SK-N-SH treated with all-trans-retinoic acid at 6 μM for 48 hours (cell line): ENCODE measurements at regions not wholly inside any gene's neighbourhood (a gene's known extent, or its start where the extent isn't known, plus 50 kb on each side); places are given as distances from the start of the nearest gene placed in this dataset.

Source experiments
- ATAC-seq: fragments of 200-7000 bp; cut with Tn5 transposase; 3 replicates; pipeline ENCODE4 v1.9.1; 2020; ENCODE audit warnings: mild to moderate bottlenecking, moderate library complexity
- BACH2 ChIP-seq: fragments of 250-450 bp; sonication (Bioruptor Pico); IDR thresholded peaks from 2 replicates; pipeline ENCODE4 v1.9.0; 2021; ENCODE audit warnings: mild to moderate bottlenecking, borderline replicate concordance
- CREB5 ChIP-seq: fragments of 250-450 bp; sonication (Bioruptor Pico); IDR thresholded peaks from 2 replicates; pipeline ENCODE4 v1.5.1; 2020; ENCODE audit warnings: low read depth, mild to moderate bottlenecking, moderate library complexity
- ESRRG ChIP-seq: fragments of 250-450 bp; sonication (Bioruptor Pico); IDR thresholded peaks from 2 replicates; pipeline ENCODE4 v1.6.1; 2021; ENCODE audit warnings: mild to moderate bottlenecking
- GLIS3 ChIP-seq: fragments of 250-450 bp; sonication (Bioruptor Pico); IDR thresholded peaks from 2 replicates; pipeline ENCODE4 v1.5.0; 2020; ENCODE audit warnings: mild to moderate bottlenecking, moderate library complexity
- ISL1 ChIP-seq: fragments of 250-450 bp; sonication (Bioruptor Pico); IDR thresholded peaks from 2 replicates; pipeline ENCODE4 v2.1.2; 2022; ENCODE audit warnings: mild to moderate bottlenecking, moderate library complexity
- OSR1 ChIP-seq: fragments of 250-450 bp; sonication (Bioruptor Pico); IDR thresholded peaks from 2 replicates; pipeline ENCODE4 v1.8.0; 2022; ENCODE audit warnings: moderate library complexity, mild to moderate bottlenecking, inconsistent platforms
- PATZ1 ChIP-seq: fragments of 250-450 bp; sonication (Bioruptor Pico); IDR thresholded peaks from 2 replicates; pipeline ENCODE4 v1.8.0; 2020; ENCODE audit warnings: mild to moderate bottlenecking, moderate library complexity, borderline replicate concordance
- POU6F1 ChIP-seq: fragments of 250-450 bp; sonication (Bioruptor Pico); IDR thresholded peaks from 2 replicates; pipeline ENCODE4 v1.8.0; 2021; ENCODE audit warnings: low read depth, mild to moderate bottlenecking, moderate library complexity, borderline replicate concordance
- PPARA ChIP-seq: fragments of 250-450 bp; sonication (Bioruptor Pico); IDR thresholded peaks from 2 replicates; pipeline ENCODE4 v1.5.0; 2020; ENCODE audit warnings: mild to moderate bottlenecking, borderline replicate concordance
- RARB ChIP-seq: fragments of 250-450 bp; sonication (Bioruptor Pico); IDR thresholded peaks from 2 replicates; pipeline ENCODE4 v1.8.0; 2021; ENCODE audit warnings: mild to moderate bottlenecking, moderate library complexity
- TCF4 ChIP-seq: fragments of 250-450 bp; sonication (Bioruptor Pico); IDR thresholded peaks from 2 replicates; pipeline ENCODE4 v1.8.0; 2021; ENCODE audit warnings: mild to moderate bottlenecking, moderate library complexity, borderline replicate concordance
- TOX ChIP-seq: fragments of 250-450 bp; sonication (Bioruptor Pico); IDR thresholded peaks from 2 replicates; pipeline ENCODE4 v1.8.0; 2021; ENCODE audit warnings: mild to moderate bottlenecking, moderate library complexity, borderline replicate concordance
- TSHZ2 ChIP-seq: fragments of 250-450 bp; sonication (Bioruptor Pico); IDR thresholded peaks from 2 replicates; pipeline ENCODE4 v1.5.0; 2020; ENCODE audit warnings: mild to moderate bottlenecking, moderate library complexity
- ZC3H10 ChIP-seq: fragments of 250-450 bp; sonication (Bioruptor Pico); IDR thresholded peaks from 2 replicates; pipeline ENCODE4 v1.5.1; 2021; ENCODE audit warnings: mild to moderate bottlenecking, moderate library complexity
- ZFP3 ChIP-seq: fragments of 250-450 bp; sonication (Bioruptor Pico); IDR thresholded peaks from 2 replicates; pipeline ENCODE4 v1.5.0; 2020; ENCODE audit warnings: mild to moderate bottlenecking, moderate library complexity
- ZNF565 ChIP-seq: fragments of 450-650 bp; formaldehyde crosslinking; conservative IDR thresholded peaks from 2 replicates; pipeline ENCODE4 v1.5.0; 2020; ENCODE audit warnings: low read depth, mild to moderate bottlenecking, moderate library complexity
- ZNF70 ChIP-seq: fragments of 450-650 bp; formaldehyde crosslinking; IDR thresholded peaks from 2 replicates; pipeline ENCODE4 v1.5.0; 2020; ENCODE audit warnings: mild to moderate bottlenecking, moderate library complexity
- ZNF8 ChIP-seq: fragments of 450-650 bp; formaldehyde crosslinking; IDR thresholded peaks from 2 replicates; pipeline ENCODE4 v1.5.0; 2020; ENCODE audit warnings: mild to moderate bottlenecking, moderate library complexity

GRCh38 chr14:36424478-36425102 lies 95.4 kb downstream of the NKX2-1 start:
- ATAC-seq = no peak
- TF ChIP-seq ZNF8 (CRISPR knock-in tag) (no peak), TOX (CRISPR knock-in tag) (no peak), OSR1 (CRISPR knock-in tag) (no peak), ZFP3 (no peak), ISL1 (CRISPR knock-in tag) (no peak), CREB5 (no peak), GLIS3 (CRISPR knock-in tag) (no peak), BACH2 (no peak), PATZ1 (no peak)

GRCh38 chr14:36423430-36423829 lies 96.6 kb downstream of the NKX2-1 start:
- no peak for ATAC-seq
- no peak for TF ChIP-seq PPARA (CRISPR knock-in tag)
- TF ChIP-seq CREB5 = no peak
- TF ChIP-seq RARB = no peak
- TF ChIP-seq TOX (CRISPR knock-in tag) = no peak
- no peak for TF ChIP-seq ISL1 (CRISPR knock-in tag)
- TF ChIP-seq ESRRG (CRISPR knock-in tag) = no peak
- TF ChIP-seq TSHZ2 (CRISPR knock-in tag) = no peak
- no peak for TF ChIP-seq TCF4 (CRISPR knock-in tag)
- TF ChIP-seq ZNF70 (CRISPR knock-in tag) = no peak
- no peak for TF ChIP-seq OSR1 (CRISPR knock-in tag)
- no peak for TF ChIP-seq GLIS3 (CRISPR knock-in tag)
- TF ChIP-seq POU6F1 (CRISPR knock-in tag) = no peak

- no peak for ATAC-seq
- no peak for TF ChIP-seq ZNF565
- no peak for TF ChIP-seq ZC3H10
- no peak for TF ChIP-seq ESRRG (CRISPR knock-in tag)
- TF ChIP-seq CREB5 = no peak
- TF ChIP-seq, all 23 proteins: peak for 0
Observed at GRCh38 chr14:36420149-36420687, 99.8 kb upstream of the MBIP start.
